Activated naive CD4-positive, alpha-beta T cell treated with anti-CD3 and anti-CD28 coated beads, Interleukin-2, amount 50 U/mL, for 24 hours (primary cell): ENCODE measurements at regions not wholly inside any gene's neighbourhood (a gene's known extent, or its start where the extent isn't known, plus 50 kb on each side); places are given as distances from the start of the nearest gene placed in this dataset.

Source experiments
- H3K27ac Mint-ChIP-seq: one replicate; pipeline ENCODE4 v1.8.0; 2021; ENCODE audit warnings: mild to moderate bottlenecking, mixed read lengths
- H3K27me3 Mint-ChIP-seq: one replicate; pipeline ENCODE4 v1.8.0; 2021; ENCODE audit warnings: mixed read lengths
- H3K36me3 Mint-ChIP-seq: one replicate; pipeline ENCODE4 v1.8.0; 2021; ENCODE audit warnings: mixed read lengths
- H3K4me1 Mint-ChIP-seq: one replicate; pipeline ENCODE4 v1.8.0; 2021; ENCODE audit warnings: mixed read lengths
- H3K4me3 Mint-ChIP-seq: one replicate; pipeline ENCODE4 v1.8.0; 2021; ENCODE audit warnings: mild to moderate bottlenecking, mixed read lengths
- H3K9me3 Mint-ChIP-seq: one replicate; pipeline ENCODE4 v1.8.0; 2021; ENCODE audit warnings: mixed read lengths

GRCh38 chr2:40859617-40860016, 407.7 kb upstream of the SLC8A1 start:
- H3K4me3 Mint-ChIP-seq = no peak overlapping the region
- no peaks in the 10 kb centered on the region for H3K36me3 Mint-ChIP-seq
- no peaks in the 10 kb centered on the region for H3K9me3 Mint-ChIP-seq
- H3K27ac Mint-ChIP-seq = no peak overlapping the region
- H3K4me1 Mint-ChIP-seq = no peaks in the 10 kb centered on the region
- H3K27me3 Mint-ChIP-seq = no peaks in the 10 kb centered on the region

- Mint-ChIP-seq H3K36me3 (no peaks in the 10 kb centered on the region), H3K27me3 (no peaks in the 10 kb centered on the region), H3K4me3 (no peak overlapping the region), H3K27ac (no peak overlapping the region), H3K9me3 (no peaks in the 10 kb centered on the region), H3K4me1 (no peaks in the 10 kb centered on the region)
Measured at GRCh38 chr2:40867829-40868228, 415.9 kb upstream of the SLC8A1 start.

GRCh38 chr2:40872580-40872979, 420.7 kb upstream of the SLC8A1 start:
- H3K4me1 Mint-ChIP-seq = no peaks in the 10 kb centered on the region
- no peaks in the 10 kb centered on the region for H3K9me3 Mint-ChIP-seq
- H3K4me3 Mint-ChIP-seq = no peak overlapping the region
- H3K36me3 Mint-ChIP-seq = no peaks in the 10 kb centered on the region
- no peak overlapping the region for H3K27ac Mint-ChIP-seq
- no peaks in the 10 kb centered on the region for H3K27me3 Mint-ChIP-seq

GRCh38 chr2:40874380-40874779, 422.5 kb upstream of the SLC8A1 start:
- no peaks in the 10 kb centered on the region for H3K9me3 Mint-ChIP-seq
- no peaks in the 10 kb centered on the region for H3K36me3 Mint-ChIP-seq
- no peaks in the 10 kb centered on the region for H3K27me3 Mint-ChIP-seq
- no peak overlapping the region for H3K4me3 Mint-ChIP-seq
- no peaks in the 10 kb centered on the region for H3K4me1 Mint-ChIP-seq
- H3K27ac Mint-ChIP-seq = no peak overlapping the region

GRCh38 chr2:40877734-40878288, 425.9 kb upstream of the SLC8A1 start:
- Mint-ChIP-seq H3K9me3 (no peaks in the 10 kb centered on the region), H3K4me3 (no peak overlapping the region), H3K27ac (no peak overlapping the region), H3K36me3 (no peaks in the 10 kb centered on the region), H3K4me1 (no peaks in the 10 kb centered on the region), H3K27me3 (no peaks in the 10 kb centered on the region)

- no peaks in the 10 kb centered on the region for H3K27me3 Mint-ChIP-seq
- no peaks in the 10 kb centered on the region for H3K36me3 Mint-ChIP-seq
- H3K4me1 Mint-ChIP-seq = no peaks in the 10 kb centered on the region
- H3K9me3 Mint-ChIP-seq = no peaks in the 10 kb centered on the region
- H3K4me3 Mint-ChIP-seq = no peak overlapping the region
- H3K27ac Mint-ChIP-seq = no peak overlapping the region
Measured at GRCh38 chr2:40879305-40879704, 427.4 kb upstream of the SLC8A1 start.

- peaks cover 8% of the 10 kb centered on the region for H3K9me3 Mint-ChIP-seq
- H3K27me3 Mint-ChIP-seq = no peaks in the 10 kb centered on the region
- H3K4me3 Mint-ChIP-seq = no peak overlapping the region
- H3K36me3 Mint-ChIP-seq = no peaks in the 10 kb centered on the region
- no peak overlapping the region for H3K27ac Mint-ChIP-seq
- no peaks in the 10 kb centered on the region for H3K4me1 Mint-ChIP-seq
Measured at GRCh38 chr2:40886100-40886499, 434.2 kb upstream of the SLC8A1 start.

GRCh38 chr2:40886655-40887054, 434.8 kb upstream of the SLC8A1 start:
- Mint-ChIP-seq H3K4me1 (no peaks in the 10 kb centered on the region), H3K9me3 (peaks cover 8% of the 10 kb centered on the region), H3K27ac (no peak overlapping the region), H3K27me3 (no peaks in the 10 kb centered on the region), H3K4me3 (no peak overlapping the region), H3K36me3 (no peaks in the 10 kb centered on the region)

GRCh38 chr2:40896358-40896757, 444.5 kb upstream of the SLC8A1 start:
- Mint-ChIP-seq H3K4me1 (no peaks in the 10 kb centered on the region), H3K27ac (no peak overlapping the region), H3K36me3 (no peaks in the 10 kb centered on the region), H3K4me3 (no peak overlapping the region), H3K27me3 (no peaks in the 10 kb centered on the region), H3K9me3 (no peaks in the 10 kb centered on the region)

- no peak overlapping the region for H3K27ac Mint-ChIP-seq
- no peaks in the 10 kb centered on the region for H3K36me3 Mint-ChIP-seq
- no peak overlapping the region for H3K4me3 Mint-ChIP-seq
- peaks cover 9% of the 10 kb centered on the region for H3K9me3 Mint-ChIP-seq
- H3K27me3 Mint-ChIP-seq = no peaks in the 10 kb centered on the region
- no peaks in the 10 kb centered on the region for H3K4me1 Mint-ChIP-seq
Measured at GRCh38 chr2:40914666-40915065, 462.8 kb upstream of the SLC8A1 start.

GRCh38 chr2:40915651-40916050, 463.8 kb upstream of the SLC8A1 start:
- no peak overlapping the region for H3K27ac Mint-ChIP-seq
- H3K36me3 Mint-ChIP-seq = no peaks in the 10 kb centered on the region
- peaks cover 9% of the 10 kb centered on the region for H3K9me3 Mint-ChIP-seq
- H3K4me1 Mint-ChIP-seq = no peaks in the 10 kb centered on the region
- H3K27me3 Mint-ChIP-seq = no peaks in the 10 kb centered on the region
- no peak overlapping the region for H3K4me3 Mint-ChIP-seq

GRCh38 chr2:40935349-40935748, 483.5 kb upstream of the SLC8A1 start:
- Mint-ChIP-seq H3K4me1 (no peaks in the 10 kb centered on the region), H3K27ac (no peak overlapping the region), H3K36me3 (no peaks in the 10 kb centered on the region), H3K4me3 (no peak overlapping the region), H3K27me3 (no peaks in the 10 kb centered on the region), H3K9me3 (no peaks in the 10 kb centered on the region)

GRCh38 chr2:40937284-40937683, 485.4 kb upstream of the SLC8A1 start:
- peaks cover 5% of the 10 kb centered on the region for H3K9me3 Mint-ChIP-seq
- H3K36me3 Mint-ChIP-seq = no peaks in the 10 kb centered on the region
- no peak overlapping the region for H3K27ac Mint-ChIP-seq
- H3K27me3 Mint-ChIP-seq = no peaks in the 10 kb centered on the region
- no peak overlapping the region for H3K4me3 Mint-ChIP-seq
- H3K4me1 Mint-ChIP-seq = no peaks in the 10 kb centered on the region

- H3K27me3 Mint-ChIP-seq = no peaks in the 10 kb centered on the region
- H3K4me3 Mint-ChIP-seq = no peak overlapping the region
- H3K36me3 Mint-ChIP-seq = no peaks in the 10 kb centered on the region
- H3K9me3 Mint-ChIP-seq = no peaks in the 10 kb centered on the region
- no peak overlapping the region for H3K27ac Mint-ChIP-seq
- no peaks in the 10 kb centered on the region for H3K4me1 Mint-ChIP-seq
Measured at GRCh38 chr2:40953341-40953740, 501.5 kb upstream of the SLC8A1 start.

- H3K36me3 Mint-ChIP-seq = no peaks in the 10 kb centered on the region
- no peaks in the 10 kb centered on the region for H3K4me1 Mint-ChIP-seq
- no peak overlapping the region for H3K4me3 Mint-ChIP-seq
- H3K27me3 Mint-ChIP-seq = no peaks in the 10 kb centered on the region
- no peaks in the 10 kb centered on the region for H3K9me3 Mint-ChIP-seq
- H3K27ac Mint-ChIP-seq = no peak overlapping the region
Measured at GRCh38 chr2:40955042-40955441, 503.2 kb upstream of the SLC8A1 start.

- no peaks in the 10 kb centered on the region for H3K36me3 Mint-ChIP-seq
- H3K9me3 Mint-ChIP-seq = no peaks in the 10 kb centered on the region
- no peaks in the 10 kb centered on the region for H3K4me1 Mint-ChIP-seq
- no peak overlapping the region for H3K27ac Mint-ChIP-seq
- H3K27me3 Mint-ChIP-seq = no peaks in the 10 kb centered on the region
- H3K4me3 Mint-ChIP-seq = no peak overlapping the region
Measured at GRCh38 chr2:40955635-40956034, 503.7 kb upstream of the SLC8A1 start.

- Mint-ChIP-seq H3K4me1 (no peaks in the 10 kb centered on the region), H3K27me3 (no peaks in the 10 kb centered on the region), H3K9me3 (peaks cover 7% of the 10 kb centered on the region), H3K36me3 (no peaks in the 10 kb centered on the region), H3K4me3 (no peak overlapping the region), H3K27ac (no peak overlapping the region)
Measured at GRCh38 chr2:40957508-40957907, 505.6 kb upstream of the SLC8A1 start.
